ENCODE measurements at regions not wholly inside any gene's neighbourhood (a gene's known extent, or its start where the extent isn't known, plus 50 kb on each side); places are given as distances from the start of the nearest gene placed in this dataset.

DNA sequence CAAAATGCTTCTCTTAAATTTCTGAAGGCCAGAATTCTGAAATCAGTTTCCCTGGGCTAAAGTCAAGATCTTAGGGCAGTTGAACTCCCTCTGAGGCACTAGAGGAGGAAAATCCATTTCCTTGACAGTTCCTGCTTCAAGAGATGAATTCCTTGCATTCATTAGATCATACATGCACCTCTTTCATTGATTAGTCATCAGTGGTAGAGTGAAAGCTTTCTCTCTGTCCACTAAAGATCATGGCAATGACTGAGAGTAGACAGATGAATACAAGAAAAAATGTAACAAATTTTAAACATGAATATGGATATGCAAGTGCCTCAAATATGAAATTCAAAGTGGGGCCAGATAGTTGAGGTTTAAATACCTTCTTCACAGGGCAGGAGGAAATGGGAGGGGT is 693.4 kb upstream of the TMEFF2 start:
- H3K4me3 ChIP-seq: no peak overlapping the region
- TF ChIP-seq, protein P1, sequence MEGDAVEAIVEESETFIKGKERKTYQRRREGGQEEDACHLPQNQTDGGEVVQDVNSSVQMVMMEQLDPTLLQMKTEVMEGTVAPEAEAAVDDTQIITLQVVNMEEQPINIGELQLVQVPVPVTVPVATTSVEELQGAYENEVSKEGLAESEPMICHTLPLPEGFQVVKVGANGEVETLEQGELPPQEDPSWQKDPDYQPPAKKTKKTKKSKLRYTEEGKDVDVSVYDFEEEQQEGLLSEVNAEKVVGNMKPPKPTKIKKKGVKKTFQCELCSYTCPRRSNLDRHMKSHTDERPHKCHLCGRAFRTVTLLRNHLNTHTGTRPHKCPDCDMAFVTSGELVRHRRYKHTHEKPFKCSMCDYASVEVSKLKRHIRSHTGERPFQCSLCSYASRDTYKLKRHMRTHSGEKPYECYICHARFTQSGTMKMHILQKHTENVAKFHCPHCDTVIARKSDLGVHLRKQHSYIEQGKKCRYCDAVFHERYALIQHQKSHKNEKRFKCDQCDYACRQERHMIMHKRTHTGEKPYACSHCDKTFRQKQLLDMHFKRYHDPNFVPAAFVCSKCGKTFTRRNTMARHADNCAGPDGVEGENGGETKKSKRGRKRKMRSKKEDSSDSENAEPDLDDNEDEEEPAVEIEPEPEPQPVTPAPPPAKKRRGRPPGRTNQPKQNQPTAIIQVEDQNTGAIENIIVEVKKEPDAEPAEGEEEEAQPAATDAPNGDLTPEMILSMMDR (IDR thresholded peaks at IDR 0.05): no peak
- H3K27ac ChIP-seq: no peak overlapping the region
- no peak for DNase-seq (ENCODE audit: low spot score)

DNA sequence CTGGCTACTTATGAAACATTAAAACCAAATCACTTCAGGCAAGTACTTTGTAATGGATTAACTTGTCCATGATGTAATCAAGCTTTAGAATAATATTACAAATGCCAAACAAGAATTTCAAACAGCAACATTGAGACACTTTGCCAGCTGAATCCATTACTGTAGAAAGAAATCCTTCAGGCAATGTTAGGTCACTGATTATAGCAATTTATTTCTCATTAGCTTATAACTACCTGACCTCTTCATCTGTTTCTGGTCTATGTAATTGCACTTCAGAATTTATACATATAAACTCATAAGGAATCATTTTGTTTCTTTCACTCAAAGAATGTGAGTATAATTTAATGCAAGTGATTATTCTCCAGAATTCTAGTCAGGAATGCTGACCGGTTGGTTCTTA is 692.6 kb upstream of the TMEFF2 start:
- Histone ChIP-seq H3K27ac (no peak overlapping the region), H3K4me3 (no peak overlapping the region)
- DNase-seq (ENCODE audit: low spot score): no peak
- TF ChIP-seq, protein P1 (IDR thresholded peaks at IDR 0.05): no peak

DNA sequence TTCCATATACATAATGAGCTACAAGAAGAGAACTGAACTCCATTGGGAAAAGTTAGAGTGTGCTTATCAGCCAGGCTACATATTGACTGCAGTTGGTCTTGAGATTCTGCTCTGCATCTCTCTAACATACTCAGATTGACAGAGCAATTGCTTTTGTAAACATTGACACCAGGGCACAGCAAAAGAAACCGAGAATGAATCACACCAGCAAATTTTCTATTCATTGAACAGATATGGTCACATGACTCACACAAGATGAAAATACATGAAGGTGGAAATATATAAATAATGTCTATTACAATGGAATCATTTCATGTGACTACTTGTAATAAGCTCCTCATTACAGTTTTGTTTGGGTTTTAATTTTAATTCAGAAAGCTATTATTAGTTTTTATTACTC is 691.9 kb upstream of the TMEFF2 start:
- Histone ChIP-seq H3K27ac (no peak overlapping the region), H3K4me3 (no peak overlapping the region)
- TF ChIP-seq, protein P1 (IDR thresholded peaks at IDR 0.05): no peak
- no peak for DNase-seq (ENCODE audit: low spot score)

DNA sequence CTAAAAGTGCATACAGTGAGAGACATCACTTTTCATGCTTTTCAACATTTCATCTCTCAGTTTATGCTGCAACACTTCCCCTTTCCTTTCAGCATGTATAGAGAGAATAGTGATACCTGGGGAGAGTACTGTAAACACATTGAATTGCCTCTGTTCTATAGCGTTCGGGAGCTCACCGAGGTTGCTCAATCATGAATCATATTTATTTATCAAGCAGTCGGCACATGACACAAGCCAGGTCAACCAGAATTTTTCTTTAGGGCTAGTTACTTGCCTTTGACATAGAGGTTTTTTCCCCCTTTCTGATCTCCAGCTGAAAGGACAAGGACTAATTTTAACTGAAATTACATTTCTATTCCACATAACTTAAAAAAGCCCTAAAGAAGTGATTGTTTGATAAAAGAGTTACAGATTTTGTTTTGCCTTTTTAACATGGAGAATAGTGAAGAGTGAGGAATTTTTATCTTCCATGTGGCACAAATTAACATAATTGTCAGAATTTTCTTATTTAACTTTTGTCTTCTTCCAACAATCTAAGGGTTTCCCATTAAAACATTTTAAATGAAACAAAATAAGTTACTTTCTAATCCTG is 690.9 kb upstream of the TMEFF2 start:
- DNase-seq (ENCODE audit: low spot score): no peak
- TF ChIP-seq, protein P1 (IDR thresholded peaks at IDR 0.05): no peak
- no peak overlapping the region for H3K4me3 ChIP-seq
- H3K27ac ChIP-seq: no peak overlapping the region

DNA sequence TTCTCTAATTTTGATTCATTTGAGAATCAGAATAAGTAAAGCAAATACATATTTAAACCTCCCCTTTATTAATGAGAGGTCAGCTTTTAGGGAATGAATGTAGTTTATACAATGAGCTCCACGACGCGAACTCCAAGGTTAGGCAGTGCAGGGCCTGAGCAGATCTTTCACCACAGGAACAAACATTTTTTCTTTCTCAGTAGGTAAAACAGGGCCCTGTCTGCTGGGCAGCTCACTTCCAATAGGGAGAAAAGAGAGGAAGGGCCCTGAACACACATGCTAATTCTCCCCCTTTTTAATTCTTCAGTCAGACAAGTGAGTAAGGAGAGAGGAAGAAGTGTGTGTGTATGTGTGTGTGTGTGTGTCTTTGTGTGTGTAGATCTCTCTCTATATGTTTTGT is 682.4 kb upstream of the TMEFF2 start:
- Histone ChIP-seq H3K27ac (no peak overlapping the region), H3K4me3 (no peak overlapping the region)
- DNase-seq (ENCODE audit: low spot score): no peak
- TF ChIP-seq, protein P1 (IDR thresholded peaks at IDR 0.05): no peak

DNA sequence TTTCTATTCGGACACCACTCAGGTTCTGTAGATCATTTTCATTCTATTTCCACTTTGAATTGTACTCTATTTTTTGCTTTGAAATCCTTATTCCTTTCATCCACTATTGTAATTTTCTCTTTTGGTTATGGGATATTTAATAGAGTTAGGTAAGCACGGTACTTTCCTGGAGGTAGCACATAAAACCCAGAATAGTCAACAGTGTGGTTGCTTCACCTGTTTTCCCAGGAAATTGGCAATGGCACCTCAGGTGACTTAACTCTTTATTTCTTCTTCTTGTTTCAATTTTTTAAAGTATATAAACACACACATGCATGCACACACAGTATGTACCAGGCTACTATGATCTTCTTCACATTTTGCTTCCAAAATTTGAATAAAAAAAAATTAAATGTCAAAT is 682.0 kb upstream of the TMEFF2 start:
- DNase-seq (ENCODE audit: low spot score): no peak
- Histone ChIP-seq H3K27ac (no peak overlapping the region), H3K4me3 (no peak overlapping the region)
- TF ChIP-seq, protein P1 (IDR thresholded peaks at IDR 0.05): no peak

DNA sequence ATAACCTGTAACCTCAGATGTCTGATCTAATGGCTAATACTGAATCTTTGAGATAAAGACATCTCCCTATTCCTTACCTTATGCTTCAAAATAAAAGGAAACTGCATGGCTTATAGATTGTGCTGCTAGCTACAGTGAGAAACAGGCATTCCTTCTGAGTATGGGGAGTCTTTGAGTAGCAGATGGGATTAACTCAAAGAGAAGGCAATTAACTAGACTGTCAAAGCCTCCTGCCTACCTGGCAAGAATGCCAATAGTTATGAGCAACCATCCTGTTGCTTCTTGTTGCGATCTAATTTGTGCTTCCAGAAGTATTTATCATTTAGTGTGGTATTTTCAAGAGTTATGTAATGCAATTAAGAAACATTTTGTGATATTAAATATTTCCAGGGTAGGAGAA is 660.0 kb upstream of the TMEFF2 start:
- TF ChIP-seq, protein P1 (IDR thresholded peaks at IDR 0.05): no peak
- no peak overlapping the region for H3K4me3 ChIP-seq
- DNase-seq (ENCODE audit: low spot score): no peak
- no peak overlapping the region for H3K27ac ChIP-seq
